OCI-LY7 (cell line): ENCODE measurements at regions not wholly inside any gene's neighbourhood (a gene's known extent, or its start where the extent isn't known, plus 50 kb on each side); places are given as distances from the start of the nearest gene placed in this dataset.
"Not testable (repeated sequence)": the region's sequence is repeated elsewhere in the genome, so short reads cannot be mapped to it uniquely, and the experiment has no call there.

Experiments used
- CTCF ChIP-seq: fragments of 200-600 bp; sonication (generic); conservative IDR thresholded peaks from 2 replicates; pipeline ENCODE4 v1.5.1; 2014; ENCODE audit warnings: mild to moderate bottlenecking, antibody characterized with exemption, low read length, moderate library complexity, mixed read lengths
- EZH2phosphoT487 ChIP-seq: fragments of 200-600 bp; sonication (generic); IDR thresholded peaks from 2 replicates; pipeline ENCODE4 v1.6.1; 2018; ENCODE audit warnings: low read depth, borderline replicate concordance, mild to moderate bottlenecking, mixed run types, antibody characterized with exemption, low read length, moderate library complexity, mixed read lengths

GRCh38 chr20:51123887-51124286 is 101.0 kb upstream of the KCNG1 start:
- TF ChIP-seq CTCF, EZH2phosphoT487: not testable (repeated sequence)
